Activated CD4-positive, CD25-positive, alpha-beta regulatory T cell (primary cell): ENCODE measurements at regions not wholly inside any gene's neighbourhood (a gene's known extent, or its start where the extent isn't known, plus 50 kb on each side); places are given as distances from the start of the nearest gene placed in this dataset.

Source experiments
- DNase-seq, 4 experiments: peaks; one replicate each; lab custom pipeline; 2025; lab: John Stamatoyannopoulos, UW

DNA sequence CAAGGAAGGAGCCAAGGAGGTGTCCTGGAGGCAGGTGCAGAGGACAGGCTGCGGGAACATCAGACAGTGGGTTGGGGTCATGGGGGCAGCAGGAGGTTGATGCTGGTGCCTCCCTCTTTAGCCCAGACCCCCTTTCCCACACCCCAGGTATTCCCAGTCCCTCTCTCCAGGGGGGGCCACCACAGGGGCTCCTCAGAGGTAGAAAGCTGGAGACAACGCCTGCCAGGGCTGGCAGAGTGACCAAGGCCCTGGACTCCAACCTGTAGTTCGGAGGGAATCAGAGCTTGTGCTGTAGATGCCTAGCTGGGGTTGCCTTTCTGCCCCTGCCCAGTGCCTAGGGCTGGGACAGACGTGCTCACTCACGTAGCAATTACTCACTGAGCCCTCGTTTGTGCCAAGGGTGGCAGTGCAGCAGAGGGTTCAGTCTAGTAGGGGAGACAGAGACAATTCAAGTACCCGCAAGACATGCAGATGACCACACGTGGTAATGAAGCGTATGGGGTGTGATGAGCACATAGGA, 148.2 kb downstream of the PTPRU start:
- DNase-seq: no peak

DNA sequence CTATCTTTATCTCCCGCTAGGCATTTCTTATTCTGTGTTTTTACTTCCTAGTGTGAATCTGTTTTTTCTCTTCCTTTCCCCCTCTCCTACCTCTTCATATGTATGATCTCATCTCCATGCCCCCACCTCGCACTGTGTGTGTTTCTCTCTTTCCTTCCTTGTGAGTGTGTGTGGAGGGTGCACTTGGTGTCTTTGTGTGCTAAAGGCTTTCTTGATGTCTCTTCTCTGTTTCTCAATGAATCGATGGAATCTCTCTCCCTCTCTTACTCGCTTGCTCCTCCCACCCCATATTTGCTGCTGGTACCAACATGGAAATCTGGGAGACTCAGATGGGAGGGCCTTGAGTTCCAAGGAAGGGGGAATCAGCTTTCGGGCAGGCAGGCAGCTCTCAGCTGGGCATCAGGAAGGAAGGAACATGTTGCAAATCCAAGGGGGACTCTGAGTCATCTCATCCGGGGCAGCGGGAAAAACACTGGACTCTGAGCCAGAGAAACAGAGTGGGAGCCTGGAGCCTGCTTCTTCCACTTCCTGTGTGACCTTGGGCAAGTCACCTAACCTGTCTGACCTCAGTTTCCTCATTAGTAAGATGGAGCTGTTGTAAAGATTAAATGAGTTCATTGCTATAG, 147.5 kb downstream of the PTPRU start:
- DNase-seq: no peak

DNA sequence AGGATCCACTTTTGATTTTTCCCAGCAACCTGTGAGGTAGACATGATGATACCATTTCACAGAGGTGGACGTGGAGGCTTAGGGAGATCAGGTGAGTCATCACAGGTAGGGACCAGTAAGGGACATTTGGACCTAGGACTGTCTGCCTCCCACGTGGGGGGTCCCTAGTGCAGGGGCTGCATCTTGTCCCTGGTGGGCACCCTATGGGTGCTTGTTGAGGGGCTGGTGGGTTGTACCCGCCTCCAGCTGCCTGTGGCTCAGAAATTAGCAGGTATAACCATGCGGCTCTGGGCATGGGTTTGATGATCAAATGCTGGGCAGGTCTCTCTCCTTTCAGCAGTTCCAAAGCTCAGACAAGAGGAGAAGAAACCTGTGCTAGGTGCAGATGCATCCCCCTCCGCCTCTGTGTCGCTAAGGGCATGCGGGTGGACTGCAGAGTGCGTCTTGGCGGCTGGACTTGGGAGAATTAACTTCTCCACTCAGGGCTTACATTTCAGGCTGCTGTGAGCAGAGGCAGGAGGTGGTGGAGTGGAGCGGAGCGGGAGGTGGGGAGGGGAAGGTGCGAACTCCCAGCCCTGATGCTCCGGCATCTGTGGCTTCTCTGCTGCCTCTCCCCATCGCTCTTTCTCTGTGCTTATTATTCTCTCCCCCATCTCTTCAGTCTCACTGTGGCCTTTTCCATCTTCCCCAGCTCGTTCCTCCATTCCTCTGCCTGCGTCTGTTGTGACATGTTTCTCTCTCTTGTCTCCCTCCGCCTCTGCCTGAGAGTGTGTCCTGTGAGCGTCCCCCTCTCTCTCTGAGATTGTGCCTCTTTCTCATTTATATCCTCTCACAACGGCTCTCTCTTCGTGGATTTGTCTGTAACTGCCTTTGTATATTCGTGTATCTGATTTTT, 146.8 kb downstream of the PTPRU start:
- DNase-seq: no peak

- DNase-seq: no peak
Measured at GRCh38 chr1:29381426-29381825, 145.1 kb downstream of the PTPRU start.

GRCh38 chr1:29380532-29380931, 144.2 kb downstream of the PTPRU start:
- DNase-seq: no peak

DNA sequence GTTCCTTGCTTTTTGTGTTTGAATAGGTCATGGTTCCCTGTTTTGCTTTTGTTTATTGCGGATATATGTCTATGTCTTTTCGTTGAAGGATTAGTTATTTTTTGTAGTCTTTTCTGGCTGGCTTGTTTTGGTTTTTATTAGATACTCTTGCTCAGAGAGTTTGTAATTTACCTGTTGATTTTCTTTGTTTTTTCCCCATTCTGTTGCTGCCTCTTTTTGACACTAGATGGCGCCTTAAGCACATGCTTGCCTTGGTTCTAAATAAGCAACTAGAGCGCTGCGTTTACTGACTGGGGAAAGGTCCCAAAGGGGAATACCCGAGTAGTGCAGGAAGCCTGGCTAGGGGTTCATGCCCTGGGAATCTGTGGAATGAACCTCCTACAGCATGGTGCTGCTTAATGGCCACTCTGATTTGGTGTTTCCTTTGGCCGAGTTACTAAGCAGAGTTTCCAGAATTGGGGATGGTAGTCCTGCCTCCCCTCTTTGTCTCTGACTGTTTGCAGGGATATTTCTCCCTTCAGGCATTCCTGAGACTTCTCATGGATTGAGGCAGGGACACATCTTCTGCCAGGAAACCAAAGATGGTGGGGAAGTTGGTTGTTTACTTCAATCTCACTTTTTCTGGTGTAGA, 143.2 kb downstream of the PTPRU start:
- no peak for DNase-seq
